ENCODE measurements at regions not wholly inside any gene's neighbourhood (a gene's known extent, or its start where the extent isn't known, plus 50 kb on each side); places are given as distances from the start of the nearest gene placed in this dataset.
"Not testable (repeated sequence)": the region's sequence is repeated elsewhere in the genome, so short reads cannot be mapped to it uniquely, and the experiment has no call there.

DNA sequence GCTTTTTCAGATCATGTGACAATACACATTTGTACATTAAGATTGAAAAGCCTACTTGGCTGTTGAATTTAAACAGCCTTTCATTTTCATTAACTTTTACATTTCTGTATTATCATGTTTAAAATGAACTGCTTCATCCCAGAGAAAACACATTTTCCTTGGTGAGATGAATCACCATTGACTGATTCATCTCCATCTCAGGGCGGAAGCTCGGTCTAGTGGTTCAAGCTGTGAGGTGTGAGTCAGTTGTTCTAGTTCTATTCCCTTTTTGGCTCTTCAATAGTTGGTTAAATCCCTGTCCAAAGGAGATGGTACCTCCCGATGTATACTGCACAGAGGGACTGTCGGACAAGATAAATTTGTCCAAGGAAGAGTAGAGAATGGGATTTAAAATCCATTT, 189.7 kb downstream of the ADCYAP1 start:
- no peak overlapping the region for H3K27ac ChIP-seq (ENCODE audit: insufficient read depth, low read depth, low read length, poor library complexity, severe bottlenecking)
- H3K36me3 ChIP-seq (ENCODE audit: control insufficient read depth, insufficient read depth, low read length) = no peaks in the 10 kb centered on the region
- WGBS, 2 experiments = 94 to 96% methylated on average over 4 of the region's 4 CpGs
- no peaks in the 10 kb centered on the region for H3K4me1 ChIP-seq (ENCODE audit: control insufficient read depth, insufficient read depth, low read length)
- H3K9me3 ChIP-seq (ENCODE audit: control insufficient read depth, low read length) = no peaks in the 10 kb centered on the region
- H3K4me3 ChIP-seq (ENCODE audit: insufficient read depth, low read depth, low read length) = no peak overlapping the region
- H3K27me3 ChIP-seq (ENCODE audit: control insufficient read depth, insufficient read depth, low read length, poor library complexity, severe bottlenecking) = no peaks in the 10 kb centered on the region

DNA sequence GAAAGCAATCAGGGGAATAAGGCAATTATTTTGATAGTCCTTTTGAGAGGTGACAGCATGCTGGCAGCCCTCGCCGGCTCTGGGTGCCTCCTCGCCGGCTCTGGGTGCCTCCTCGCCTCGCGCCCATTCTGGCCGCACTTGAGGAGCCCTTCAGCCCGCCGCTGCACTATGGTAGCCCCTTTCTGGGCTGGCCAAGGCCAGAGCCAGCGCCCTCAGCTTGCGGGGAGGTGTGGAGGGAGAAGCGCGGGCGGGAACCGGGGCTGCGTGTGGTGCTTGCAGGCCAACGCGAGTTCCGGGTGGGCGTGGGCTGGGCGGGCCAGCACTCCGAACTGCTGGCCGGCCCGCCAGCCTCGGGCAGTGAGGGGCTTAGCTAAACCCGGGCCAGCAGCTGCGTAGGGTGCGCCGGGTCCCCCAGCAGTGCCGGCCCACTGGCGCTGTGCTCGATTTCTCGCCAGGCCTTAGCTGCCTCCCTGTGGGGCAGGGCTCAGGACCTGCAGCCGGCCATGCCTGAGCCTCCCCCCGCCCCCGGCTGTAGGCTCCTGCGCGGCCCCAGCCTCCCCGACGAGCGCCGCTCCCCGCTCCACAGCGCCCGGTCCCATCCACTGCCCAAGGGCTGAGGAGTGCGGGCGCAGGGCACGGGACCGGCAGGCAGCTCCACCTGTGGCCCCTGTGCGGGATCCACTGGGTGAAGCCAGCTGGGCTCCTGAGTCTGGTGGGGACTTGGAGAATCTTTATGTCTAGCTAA, 193.5 kb downstream of the ADCYAP1 start:
- WGBS, 2 experiments = 96% methylated on average over 51 of the region's 51 CpGs
- H3K36me3 ChIP-seq (ENCODE audit: control insufficient read depth, insufficient read depth, low read length); H3K9me3 ChIP-seq (ENCODE audit: control insufficient read depth, low read length); H3K4me1 ChIP-seq (ENCODE audit: control insufficient read depth, insufficient read depth, low read length); H3K27me3 ChIP-seq (ENCODE audit: control insufficient read depth, insufficient read depth, low read length, poor library complexity, severe bottlenecking); H3K27ac ChIP-seq (ENCODE audit: insufficient read depth, low read depth, low read length, poor library complexity, severe bottlenecking); H3K4me3 ChIP-seq (ENCODE audit: insufficient read depth, low read depth, low read length): not testable (repeated sequence)

DNA sequence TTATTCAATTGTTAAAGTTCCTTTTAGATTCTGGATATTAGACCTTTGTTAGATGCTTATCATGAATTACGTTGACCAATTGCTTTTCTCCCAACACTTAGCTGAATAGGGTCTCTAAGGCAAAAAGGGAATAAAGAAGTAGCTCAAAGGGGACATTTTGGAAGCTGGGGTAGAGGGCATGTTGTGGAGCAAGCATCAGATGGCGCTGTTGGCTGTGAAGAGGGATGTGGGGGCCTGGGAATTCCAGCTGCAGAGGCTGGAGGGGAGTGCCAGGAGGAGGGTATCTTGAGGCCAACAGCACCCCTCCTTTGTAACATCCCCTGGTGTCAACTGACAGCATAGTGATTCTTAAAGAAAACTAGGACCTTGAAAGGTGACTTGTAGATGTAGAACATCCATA, 198.2 kb downstream of the ADCYAP1 start:
- Histone ChIP-seq H3K4me1 (ENCODE audit: control insufficient read depth, insufficient read depth, low read length) (no peaks in the 10 kb centered on the region), H3K9me3 (ENCODE audit: control insufficient read depth, low read length) (no peaks in the 10 kb centered on the region), H3K27ac (ENCODE audit: insufficient read depth, low read depth, low read length, poor library complexity, severe bottlenecking) (no peak overlapping the region), H3K27me3 (ENCODE audit: control insufficient read depth, insufficient read depth, low read length, poor library complexity, severe bottlenecking) (no peaks in the 10 kb centered on the region), H3K36me3 (ENCODE audit: control insufficient read depth, insufficient read depth, low read length) (no peaks in the 10 kb centered on the region), H3K4me3 (ENCODE audit: insufficient read depth, low read depth, low read length) (no peak overlapping the region)
- WGBS, 2 experiments = 90 to 94% methylated on average over 2 of the region's 2 CpGs

DNA sequence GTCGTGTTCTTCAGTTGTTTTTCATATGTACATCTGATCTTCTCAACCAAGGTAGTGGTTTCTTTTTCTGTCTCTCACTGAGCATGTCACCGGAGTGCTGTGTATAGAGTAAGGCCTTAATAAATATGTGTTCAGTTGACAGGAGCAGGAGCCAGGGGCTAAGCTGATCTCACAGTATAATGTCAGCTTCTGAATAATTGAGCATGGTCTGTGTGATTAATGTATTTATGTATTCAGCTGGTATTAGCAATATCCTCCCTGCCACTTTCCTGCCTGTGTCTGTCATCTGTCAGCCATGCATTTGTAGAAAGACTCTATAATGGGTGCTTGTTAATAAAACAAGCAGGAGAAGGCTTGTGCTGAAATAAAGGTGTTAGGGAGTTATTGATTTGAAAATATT, 198.9 kb downstream of the ADCYAP1 start:
- H3K4me3 ChIP-seq (ENCODE audit: insufficient read depth, low read depth, low read length) = no peak overlapping the region
- H3K4me1 ChIP-seq (ENCODE audit: control insufficient read depth, insufficient read depth, low read length) = no peaks in the 10 kb centered on the region
- no peaks in the 10 kb centered on the region for H3K9me3 ChIP-seq (ENCODE audit: control insufficient read depth, low read length)
- H3K36me3 ChIP-seq (ENCODE audit: control insufficient read depth, insufficient read depth, low read length) = no peaks in the 10 kb centered on the region
- 87 to 88% methylated on average over 2 of the region's 2 CpGs for WGBS, 2 experiments
- no peaks in the 10 kb centered on the region for H3K27me3 ChIP-seq (ENCODE audit: control insufficient read depth, insufficient read depth, low read length, poor library complexity, severe bottlenecking)
- H3K27ac ChIP-seq (ENCODE audit: insufficient read depth, low read depth, low read length, poor library complexity, severe bottlenecking) = no peak overlapping the region

DNA sequence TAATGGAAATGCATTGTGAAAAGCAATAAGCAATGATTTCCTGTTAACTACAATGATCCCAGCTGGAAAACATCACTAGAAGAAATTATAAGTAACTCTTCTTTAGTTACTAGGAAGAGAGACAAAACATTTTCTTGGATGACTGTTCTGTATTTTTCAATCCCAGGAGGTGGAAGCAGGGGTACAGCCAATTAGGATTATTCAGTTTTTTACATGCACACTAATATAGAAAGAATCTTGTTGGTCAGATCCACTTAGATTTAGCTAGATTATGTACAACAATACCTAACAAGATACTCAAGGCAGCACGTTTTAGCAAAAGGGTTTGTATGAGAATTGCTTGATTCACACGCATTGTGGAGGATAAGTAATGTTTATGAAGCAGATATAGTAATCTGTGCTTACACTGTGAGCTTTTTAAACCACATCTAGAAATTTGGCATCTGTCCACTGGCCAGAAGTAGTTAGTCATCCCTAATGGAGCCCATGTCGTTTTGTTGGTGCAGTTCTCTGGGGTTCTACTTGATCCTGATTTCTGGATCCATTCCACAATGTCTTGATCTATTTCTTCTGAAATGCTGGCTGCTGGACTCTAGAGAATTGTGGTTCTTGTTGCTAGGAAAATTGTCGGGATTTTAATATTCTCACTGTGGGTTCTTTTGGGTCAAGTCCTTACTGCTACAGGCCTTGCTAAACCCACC, 199.7 kb downstream of the ADCYAP1 start:
- 90 to 93% methylated on average over 4 of the region's 4 CpGs for WGBS, 2 experiments
- H3K4me3 ChIP-seq (ENCODE audit: insufficient read depth, low read depth, low read length) = no peak overlapping the region

DNA sequence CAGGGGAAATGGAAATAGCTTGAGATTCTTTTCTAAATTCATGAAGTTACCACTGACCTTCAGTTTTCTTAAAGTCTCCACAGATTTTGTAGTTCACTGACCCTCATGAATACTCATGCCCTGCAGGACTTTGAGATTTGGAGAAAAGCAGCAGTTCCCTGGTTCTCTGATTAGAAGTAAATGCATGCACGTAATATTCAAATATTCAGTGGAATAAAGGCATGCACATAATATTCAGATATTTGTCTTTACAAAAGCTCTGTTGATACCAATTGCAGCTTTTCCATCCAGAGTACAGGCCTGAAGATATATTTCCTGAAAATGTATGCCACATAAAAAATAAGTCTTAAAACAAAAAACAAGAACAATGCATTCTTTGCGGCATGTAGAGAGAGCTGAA, 219.8 kb downstream of the ADCYAP1 start:
- Histone ChIP-seq H3K4me1 (ENCODE audit: control insufficient read depth, insufficient read depth, low read length) (no peaks in the 10 kb centered on the region), H3K36me3 (ENCODE audit: control insufficient read depth, insufficient read depth, low read length) (no peaks in the 10 kb centered on the region)
- 98 to 100% methylated on average over 2 of the region's 2 CpGs for WGBS, 2 experiments

More for the DNA sequence above, 199.7 kb downstream of the ADCYAP1 start:
- H3K27ac ChIP-seq (ENCODE audit: insufficient read depth, low read depth, low read length, poor library complexity, severe bottlenecking) = no peak overlapping the region
- no peaks in the 10 kb centered on the region for H3K36me3 ChIP-seq (ENCODE audit: control insufficient read depth, insufficient read depth, low read length)
- H3K9me3 ChIP-seq (ENCODE audit: control insufficient read depth, low read length) = no peaks in the 10 kb centered on the region
- no peaks in the 10 kb centered on the region for H3K27me3 ChIP-seq (ENCODE audit: control insufficient read depth, insufficient read depth, low read length, poor library complexity, severe bottlenecking)
- no peaks in the 10 kb centered on the region for H3K4me1 ChIP-seq (ENCODE audit: control insufficient read depth, insufficient read depth, low read length)

DNA sequence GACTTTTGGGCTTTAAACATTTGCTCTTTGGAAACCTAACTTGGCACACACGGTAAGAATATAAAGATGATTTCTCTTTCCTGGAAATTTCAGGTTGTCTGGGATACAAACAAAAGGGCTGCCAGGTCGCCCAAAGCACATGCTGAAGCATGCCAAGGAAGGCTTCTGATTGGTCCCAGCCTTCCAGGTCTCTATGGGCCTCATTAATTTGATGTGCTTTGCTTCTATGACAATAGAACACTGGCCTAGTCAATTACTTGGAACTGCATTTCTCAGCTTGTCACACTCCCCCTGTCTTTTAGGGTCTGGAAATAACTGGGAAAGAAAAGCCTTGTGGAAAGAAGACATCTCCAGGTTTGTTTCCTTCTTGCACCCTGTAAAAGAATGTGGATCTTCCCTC, 228.9 kb downstream of the ADCYAP1 start:
- WGBS, 2 experiments = 81 to 86% methylated on average over 2 of the region's 2 CpGs
- no peaks in the 10 kb centered on the region for H3K27me3 ChIP-seq (ENCODE audit: control insufficient read depth, insufficient read depth, low read length, poor library complexity, severe bottlenecking)
- H3K4me3 ChIP-seq (ENCODE audit: insufficient read depth, low read depth, low read length) = no peak overlapping the region
- no peaks in the 10 kb centered on the region for H3K9me3 ChIP-seq (ENCODE audit: control insufficient read depth, low read length)
- H3K27ac ChIP-seq (ENCODE audit: insufficient read depth, low read depth, low read length, poor library complexity, severe bottlenecking) = no peak overlapping the region
- H3K36me3 ChIP-seq (ENCODE audit: control insufficient read depth, insufficient read depth, low read length) = no peaks in the 10 kb centered on the region
- H3K4me1 ChIP-seq (ENCODE audit: control insufficient read depth, insufficient read depth, low read length) = no peaks in the 10 kb centered on the region

More for the DNA sequence above, 219.8 kb downstream of the ADCYAP1 start:
- no peak overlapping the region for H3K27ac ChIP-seq (ENCODE audit: insufficient read depth, low read depth, low read length, poor library complexity, severe bottlenecking)
- H3K9me3 ChIP-seq (ENCODE audit: control insufficient read depth, low read length) = no peaks in the 10 kb centered on the region
- no peak overlapping the region for H3K4me3 ChIP-seq (ENCODE audit: insufficient read depth, low read depth, low read length)
- no peaks in the 10 kb centered on the region for H3K27me3 ChIP-seq (ENCODE audit: control insufficient read depth, insufficient read depth, low read length, poor library complexity, severe bottlenecking)

DNA sequence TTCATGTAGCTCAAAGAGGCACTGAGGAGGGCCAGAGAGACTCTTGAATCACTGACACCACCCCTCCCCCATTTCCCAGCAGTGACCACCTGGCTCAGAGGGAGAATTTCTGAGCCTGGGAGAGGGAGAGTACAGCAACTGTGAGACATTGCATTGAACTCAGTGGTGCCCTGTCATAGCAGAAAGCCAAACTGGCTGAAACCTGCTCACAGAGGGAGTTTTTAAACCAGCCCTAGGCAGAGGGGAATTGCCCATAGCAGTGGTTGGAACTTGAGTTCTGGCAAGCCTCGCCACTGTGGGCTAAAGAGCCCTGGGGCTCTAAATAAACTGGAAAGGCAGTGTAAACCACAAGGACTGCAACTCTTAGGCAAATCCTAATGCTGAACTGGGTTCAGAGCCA, 243.1 kb downstream of the ADCYAP1 start:
- Histone ChIP-seq H3K4me3 (ENCODE audit: insufficient read depth, low read depth, low read length) (no peak overlapping the region), H3K9me3 (ENCODE audit: control insufficient read depth, low read length) (peaks cover 2% of the 10 kb centered on the region), H3K27me3 (ENCODE audit: control insufficient read depth, insufficient read depth, low read length, poor library complexity, severe bottlenecking) (no peaks in the 10 kb centered on the region), H3K36me3 (ENCODE audit: control insufficient read depth, insufficient read depth, low read length) (no peaks in the 10 kb centered on the region), H3K4me1 (ENCODE audit: control insufficient read depth, insufficient read depth, low read length) (no peaks in the 10 kb centered on the region), H3K27ac (ENCODE audit: insufficient read depth, low read depth, low read length, poor library complexity, severe bottlenecking) (no peak overlapping the region)
- WGBS, 2 experiments = 78 to 95% methylated on average over 1 of the region's 1 CpG

DNA sequence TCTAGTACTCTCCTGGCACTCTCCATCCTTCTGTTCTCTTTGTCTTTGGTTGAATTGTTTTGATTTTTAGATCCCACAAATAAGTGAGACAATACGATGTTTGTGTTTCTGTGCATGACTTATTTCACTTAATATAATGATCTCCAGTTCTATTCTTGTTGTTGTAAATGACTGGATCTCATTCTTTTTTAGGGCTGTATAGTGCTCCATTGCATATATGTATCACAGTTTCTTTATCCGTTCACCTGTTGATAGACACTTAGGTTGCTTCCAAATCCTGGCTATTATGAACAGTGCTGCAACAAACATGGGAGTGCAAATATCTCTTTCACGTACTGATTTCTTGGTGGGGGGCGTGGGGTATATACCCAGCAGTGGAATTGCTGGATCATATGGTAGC, 245.0 kb downstream of the ADCYAP1 start:
- Histone ChIP-seq H3K4me3 (ENCODE audit: insufficient read depth, low read depth, low read length) (no peak overlapping the region), H3K36me3 (ENCODE audit: control insufficient read depth, insufficient read depth, low read length) (no peaks in the 10 kb centered on the region), H3K4me1 (ENCODE audit: control insufficient read depth, insufficient read depth, low read length) (no peaks in the 10 kb centered on the region), H3K27me3 (ENCODE audit: control insufficient read depth, insufficient read depth, low read length, poor library complexity, severe bottlenecking) (no peaks in the 10 kb centered on the region), H3K27ac (ENCODE audit: insufficient read depth, low read depth, low read length, poor library complexity, severe bottlenecking) (no peak overlapping the region), H3K9me3 (ENCODE audit: control insufficient read depth, low read length) (no peaks in the 10 kb centered on the region)
- WGBS, 2 experiments = 93 to 97% methylated on average over 3 to 4 of the region's 4 CpGs

DNA sequence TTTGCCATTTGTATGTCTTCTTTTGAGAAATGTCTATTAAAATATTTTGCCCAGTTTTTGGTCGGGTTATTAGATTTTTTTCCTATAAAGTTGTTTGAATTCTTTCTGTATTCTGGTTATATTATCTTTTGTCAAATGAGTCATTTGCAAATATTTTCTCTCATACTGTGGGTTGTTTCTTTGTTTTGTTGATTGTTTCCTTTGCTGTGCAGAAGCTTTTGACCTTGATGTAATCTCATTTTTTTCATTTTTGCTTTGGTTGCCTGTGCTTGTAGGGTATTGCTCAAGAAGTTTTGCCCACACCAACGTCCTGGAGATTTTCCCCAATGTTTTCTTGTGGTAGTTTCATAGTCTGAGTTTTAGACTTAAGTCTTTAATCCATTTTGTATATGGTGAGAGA, 245.7 kb downstream of the ADCYAP1 start:
- Histone ChIP-seq H3K4me1 (ENCODE audit: control insufficient read depth, insufficient read depth, low read length) (no peaks in the 10 kb centered on the region), H3K27me3 (ENCODE audit: control insufficient read depth, insufficient read depth, low read length, poor library complexity, severe bottlenecking) (no peaks in the 10 kb centered on the region), H3K9me3 (ENCODE audit: control insufficient read depth, low read length) (no peaks in the 10 kb centered on the region), H3K36me3 (ENCODE audit: control insufficient read depth, insufficient read depth, low read length) (no peaks in the 10 kb centered on the region), H3K4me3 (ENCODE audit: insufficient read depth, low read depth, low read length) (no peak overlapping the region), H3K27ac (ENCODE audit: insufficient read depth, low read depth, low read length, poor library complexity, severe bottlenecking) (no peak overlapping the region)
- 88 to 94% methylated on average over 1 to 2 of the region's 2 CpGs for WGBS, 2 experiments
